Panc1 (cell line): ENCODE measurements at regions not wholly inside any gene's neighbourhood (a gene's known extent, or its start where the extent isn't known, plus 50 kb on each side); places are given as distances from the start of the nearest gene placed in this dataset.
"Not testable (repeated sequence)": the region's sequence is repeated elsewhere in the genome, so short reads cannot be mapped to it uniquely, and the experiment has no call there.

Experiments used
- CTCF ChIP-seq: fragments of 450-650 bp; IDR thresholded peaks from 2 replicates; pipeline ENCODE4 v1.5.1; 2017; ENCODE audit warnings: mild to moderate bottlenecking
- POLR2AphosphoS5 ChIP-seq: IDR thresholded peaks from 2 replicates; pipeline ENCODE4 v1.6.1; 2012; ENCODE audit warnings: mild to moderate bottlenecking, low read depth, low read length, moderate library complexity

- TF ChIP-seq CTCF, POLR2AphosphoS5: not testable (repeated sequence)
Observed at GRCh38 chr16:88171126-88171525, 211.6 kb upstream of the ZNF469 start.
